Mesothelial cell of epicardium (in vitro differentiated cells): ENCODE measurements at regions not wholly inside any gene's neighbourhood (a gene's known extent, or its start where the extent isn't known, plus 50 kb on each side); places are given as distances from the start of the nearest gene placed in this dataset.

Experiments used
- DNase-seq, 2 experiments: peaks; one replicate each; pipeline ENCODE4 v3.0.0; 2021; ENCODE audit warnings: low spot score in 2 of 2; ENCODE audit not compliant: unreplicated experiment in 2 of 2
- H3K27ac Mint-ChIP-seq: 2 replicates; pipeline ENCODE4 v1.8.0; 2021; ENCODE audit warnings: mixed read lengths
- H3K27me3 Mint-ChIP-seq: 2 replicates; pipeline ENCODE4 v1.8.0; 2021; ENCODE audit warnings: low read depth, mixed read lengths
- H3K36me3 Mint-ChIP-seq: 2 replicates; pipeline ENCODE4 v1.8.0; 2021; ENCODE audit warnings: mixed read lengths
- H3K4me1 Mint-ChIP-seq: 2 replicates; pipeline ENCODE4 v1.8.0; 2021; ENCODE audit warnings: mixed read lengths
- H3K4me3 Mint-ChIP-seq: 2 replicates; pipeline ENCODE4 v1.8.0; 2021; ENCODE audit warnings: mild to moderate bottlenecking, moderate library complexity, mixed read lengths
- H3K9me3 Mint-ChIP-seq: 2 replicates; pipeline ENCODE4 v1.8.0; 2021; ENCODE audit warnings: mixed read lengths
- TF ChIP-seq, protein P1 (sequence below): fragments of 200-600 bp; sonication (generic); IDR thresholded peaks from one replicate; pipeline ENCODE4 v1.5.0; 2021; ENCODE audit warnings: antibody characterized with exemption; ENCODE audit not compliant: unreplicated experiment

DNA sequence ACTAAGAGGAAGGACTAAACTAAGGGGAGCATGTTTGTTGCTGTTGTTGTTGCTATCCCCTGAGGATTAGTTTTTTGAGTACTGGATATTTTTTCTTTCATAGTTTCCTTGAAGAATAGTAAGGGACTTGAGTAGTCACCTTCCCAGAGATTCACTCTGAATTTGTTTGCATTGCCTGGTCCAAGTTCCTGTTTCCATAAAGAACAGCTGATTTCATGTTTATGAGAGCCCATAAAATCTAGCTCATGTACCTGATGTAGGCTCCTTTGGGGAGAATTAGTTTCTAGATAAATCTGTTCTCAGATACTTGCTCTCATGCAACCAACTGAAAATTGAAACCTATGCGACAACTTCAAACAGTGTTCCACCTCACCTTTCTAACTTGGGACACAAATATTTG is 464.4 kb upstream of the MBL2 start:
- no peak overlapping the region for H3K4me3 Mint-ChIP-seq
- no peaks in the 10 kb centered on the region for H3K27me3 Mint-ChIP-seq
- H3K27ac Mint-ChIP-seq = no peak overlapping the region
- H3K4me1 Mint-ChIP-seq = peaks cover 18% of the 10 kb centered on the region
- H3K9me3 Mint-ChIP-seq = peaks cover 3% of the 10 kb centered on the region
- DNase-seq = no peak
- no peaks in the 10 kb centered on the region for H3K36me3 Mint-ChIP-seq
- TF ChIP-seq, protein P1, sequence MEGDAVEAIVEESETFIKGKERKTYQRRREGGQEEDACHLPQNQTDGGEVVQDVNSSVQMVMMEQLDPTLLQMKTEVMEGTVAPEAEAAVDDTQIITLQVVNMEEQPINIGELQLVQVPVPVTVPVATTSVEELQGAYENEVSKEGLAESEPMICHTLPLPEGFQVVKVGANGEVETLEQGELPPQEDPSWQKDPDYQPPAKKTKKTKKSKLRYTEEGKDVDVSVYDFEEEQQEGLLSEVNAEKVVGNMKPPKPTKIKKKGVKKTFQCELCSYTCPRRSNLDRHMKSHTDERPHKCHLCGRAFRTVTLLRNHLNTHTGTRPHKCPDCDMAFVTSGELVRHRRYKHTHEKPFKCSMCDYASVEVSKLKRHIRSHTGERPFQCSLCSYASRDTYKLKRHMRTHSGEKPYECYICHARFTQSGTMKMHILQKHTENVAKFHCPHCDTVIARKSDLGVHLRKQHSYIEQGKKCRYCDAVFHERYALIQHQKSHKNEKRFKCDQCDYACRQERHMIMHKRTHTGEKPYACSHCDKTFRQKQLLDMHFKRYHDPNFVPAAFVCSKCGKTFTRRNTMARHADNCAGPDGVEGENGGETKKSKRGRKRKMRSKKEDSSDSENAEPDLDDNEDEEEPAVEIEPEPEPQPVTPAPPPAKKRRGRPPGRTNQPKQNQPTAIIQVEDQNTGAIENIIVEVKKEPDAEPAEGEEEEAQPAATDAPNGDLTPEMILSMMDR = no peak

DNA sequence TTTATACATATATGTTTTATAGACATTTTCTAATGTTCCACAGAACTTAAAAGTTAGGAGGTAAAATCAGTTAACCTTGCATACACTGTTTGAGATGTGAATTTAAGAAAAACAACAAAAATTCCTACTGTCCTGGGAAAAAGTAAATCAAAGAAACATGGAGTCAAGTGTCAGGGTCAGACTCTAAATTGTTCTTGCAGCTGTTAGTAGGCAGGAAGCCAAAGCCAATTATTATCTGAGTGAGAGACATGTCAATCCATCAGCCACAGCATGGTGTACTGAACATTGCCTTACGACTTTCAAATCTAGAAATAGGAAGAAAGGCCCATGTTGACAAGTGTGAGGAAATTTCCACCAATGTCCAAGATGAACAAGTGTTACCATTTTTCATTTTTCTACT is 461.2 kb upstream of the MBL2 start:
- H3K4me3 Mint-ChIP-seq = no peak overlapping the region
- no peak for DNase-seq
- peaks cover 12% of the 10 kb centered on the region for H3K9me3 Mint-ChIP-seq
- TF ChIP-seq, protein P1 = no peak
- H3K4me1 Mint-ChIP-seq = peaks cover 18% of the 10 kb centered on the region
- H3K27ac Mint-ChIP-seq = no peak overlapping the region
- H3K27me3 Mint-ChIP-seq = no peaks in the 10 kb centered on the region
- H3K36me3 Mint-ChIP-seq = peaks cover 1% of the 10 kb centered on the region

DNA sequence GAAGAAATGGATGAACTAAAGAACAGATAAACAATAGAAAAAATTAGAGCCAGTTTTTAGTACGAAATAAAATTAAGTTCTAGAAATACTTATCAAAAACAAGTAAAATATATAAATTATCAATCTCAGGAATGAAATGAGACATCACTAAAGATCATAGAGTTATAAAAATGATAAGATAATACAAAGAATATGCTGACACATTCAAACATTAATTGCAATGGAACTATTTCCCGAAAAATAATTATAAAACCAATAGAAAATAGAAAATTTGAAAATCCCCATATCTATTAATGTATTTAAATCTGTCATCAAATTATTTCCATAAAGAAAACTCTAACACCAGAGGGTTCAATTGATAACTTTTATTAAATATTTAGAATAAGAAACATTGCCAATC is 458.1 kb upstream of the MBL2 start:
- Mint-ChIP-seq H3K27ac (no peak overlapping the region), H3K4me3 (no peak overlapping the region), H3K27me3 (no peaks in the 10 kb centered on the region), H3K4me1 (peaks cover 18% of the 10 kb centered on the region), H3K9me3 (peaks cover 34% of the 10 kb centered on the region), H3K36me3 (peaks cover 1% of the 10 kb centered on the region)
- TF ChIP-seq, protein P1 = no peak
- no peak for DNase-seq

DNA sequence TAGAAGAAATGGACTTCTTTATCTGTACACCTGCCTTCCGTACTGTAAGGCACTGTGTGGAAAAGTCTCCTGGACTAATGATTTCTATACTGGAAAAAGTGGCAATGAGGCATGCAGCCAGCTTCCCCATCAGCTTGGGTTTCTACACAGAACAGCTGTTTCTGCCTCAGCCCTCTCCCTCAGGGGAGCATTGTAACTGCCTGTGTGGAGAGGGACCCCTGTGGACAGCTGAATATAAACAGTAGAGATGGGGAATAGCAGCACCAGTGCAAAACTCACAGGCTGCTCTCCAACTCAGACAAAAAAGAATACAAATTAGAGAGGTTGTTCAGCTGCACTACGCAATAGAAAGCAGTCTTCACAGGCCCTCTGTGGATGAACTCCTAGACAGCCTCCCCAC is 451.3 kb upstream of the MBL2 start:
- Mint-ChIP-seq H3K36me3 (no peaks in the 10 kb centered on the region), H3K27me3 (no peaks in the 10 kb centered on the region), H3K9me3 (peaks cover 23% of the 10 kb centered on the region), H3K4me1 (peaks cover 30% of the 10 kb centered on the region), H3K27ac (no peak overlapping the region), H3K4me3 (no peak overlapping the region)
- DNase-seq = no peak
- TF ChIP-seq, protein P1 = no peak

DNA sequence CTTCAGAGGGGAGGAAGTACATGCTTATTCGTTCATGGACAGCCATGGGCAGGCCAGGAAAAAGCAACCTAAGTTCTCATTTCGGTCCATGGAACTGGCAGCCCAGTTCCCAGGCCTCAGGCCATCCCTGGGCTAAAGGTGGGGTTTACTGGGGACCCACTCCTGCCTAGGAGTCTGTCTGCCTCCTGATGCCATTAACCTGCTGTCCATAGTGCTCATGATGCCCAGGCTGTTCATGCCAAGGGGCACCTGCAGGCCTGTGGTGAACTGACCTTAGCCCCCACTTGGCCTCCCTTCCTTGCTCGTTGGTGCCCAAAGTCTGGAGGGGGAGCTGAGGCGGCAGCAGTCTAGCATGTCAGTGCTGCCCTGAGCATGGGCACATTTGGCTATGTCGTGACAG is 450.2 kb upstream of the MBL2 start:
- Mint-ChIP-seq H3K27ac (no peak overlapping the region), H3K9me3 (peaks cover 14% of the 10 kb centered on the region), H3K36me3 (no peaks in the 10 kb centered on the region), H3K4me3 (no peak overlapping the region), H3K4me1 (peaks cover 31% of the 10 kb centered on the region), H3K27me3 (no peaks in the 10 kb centered on the region)
- TF ChIP-seq, protein P1 = no peak
- no peak for DNase-seq
